MCF 10A (cell line): ENCODE measurements at regions not wholly inside any gene's neighbourhood (a gene's known extent, or its start where the extent isn't known, plus 50 kb on each side); places are given as distances from the start of the nearest gene placed in this dataset.

Experiments used
- BruUV-seq: library from RNA; stranded (reverse); fragments of 400-500 nt; replicated peaks from 2 replicates; lab custom pipeline; 2021; lab: Mats Ljungman, UMichigan
- CTCF ChIA-PET: fragments of 300-600 bp; sonication (Branson Sonifier 250); formaldehyde crosslinking; extraction: SDS; loops from one replicate; lab custom pipeline; 2021; ENCODE audit warnings: antibody characterized with exemption, inconsistent platforms; lab: Yijun Ruan, JAX
- POLR2A ChIA-PET: fragments of 300-600, 350-650 bp; sonication (Branson Sonifier 250); formaldehyde crosslinking; extraction: SDS; loops from one replicate; lab custom pipeline; 2020; ENCODE audit warnings: antibody characterized with exemption, inconsistent platforms; lab: Yijun Ruan, JAX
- DNase-seq: peaks from one replicate; pipeline ENCODE4 v3.0.0-alpha.2; 2018; ENCODE audit not compliant: unreplicated experiment
- H3K27ac Mint-ChIP-seq: one replicate; pipeline ENCODE4 v1.8.0; 2022; ENCODE audit warnings: mild to moderate bottlenecking, low read depth, mixed read lengths; ENCODE audit not compliant: unreplicated experiment
- H3K27me3 Mint-ChIP-seq: one replicate; pipeline ENCODE4 v1.8.0; 2022; ENCODE audit warnings: mixed read lengths; ENCODE audit not compliant: insufficient read depth, unreplicated experiment
- H3K36me3 Mint-ChIP-seq: one replicate; pipeline ENCODE4 v1.8.0; 2022; ENCODE audit warnings: mild to moderate bottlenecking, moderate library complexity, mixed read lengths; ENCODE audit not compliant: insufficient read depth, unreplicated experiment
- H3K4me1 Mint-ChIP-seq: one replicate; pipeline ENCODE4 v1.8.0; 2022; ENCODE audit warnings: mixed read lengths; ENCODE audit not compliant: insufficient read depth, unreplicated experiment
- H3K4me3 Mint-ChIP-seq: one replicate; pipeline ENCODE4 v1.8.0; 2022; ENCODE audit warnings: mild to moderate bottlenecking, moderate library complexity, mixed read lengths; ENCODE audit not compliant: unreplicated experiment
- H3K9me3 Mint-ChIP-seq: one replicate; pipeline ENCODE4 v1.8.0; 2022; ENCODE audit warnings: mixed read lengths; ENCODE audit not compliant: unreplicated experiment
- CTCF ChIP-seq: fragments of 200-600 bp; IDR thresholded peaks from one replicate; pipeline ENCODE4 v1.8.0; 2022; ENCODE audit warnings: antibody characterized with exemption, mild to moderate bottlenecking; ENCODE audit not compliant: unreplicated experiment
- intact Hi-C: fragments of 100-400 bp; cut with micrococcal nuclease; formaldehyde crosslinking; loops from 2 replicates; pipeline ENCODE4 v1.14.1; 2022

GRCh38 chr1:81424816-81425215 lies 375.9 kb upstream of the ADGRL2 start:
- no peak for TF ChIP-seq CTCF
- Mint-ChIP-seq H3K36me3 (no peaks in the 10 kb centered on the region), H3K27ac (no peak overlapping the region), H3K9me3 (no peaks in the 10 kb centered on the region), H3K4me1 (no peaks in the 10 kb centered on the region), H3K4me3 (no peak overlapping the region), H3K27me3 (no peaks in the 10 kb centered on the region)
- POLR2A ChIA-PET = interaction anchor here (1.3 kb wide), 1 partner anchor 22 kb away, joined by 3 read pairs; no protein-coding TSS in a partner anchor
- intact Hi-C loops = no loop called here
- no TSS peak for BruUV-seq
- CTCF ChIA-PET = interaction anchor here (0.6 kb wide), 1 partner anchor 139 kb away, joined by 3 read pairs; no protein-coding TSS in a partner anchor
- no peak for DNase-seq

- CTCF ChIA-PET = interaction anchor here (0.6 kb wide), 1 partner anchor 37 kb away, joined by 3 read pairs; no protein-coding TSS in a partner anchor
- intact Hi-C loops = no loop called here
- no peak for DNase-seq
- H3K9me3 Mint-ChIP-seq = no peaks in the 10 kb centered on the region
- no peak overlapping the region for H3K4me3 Mint-ChIP-seq
- no peak overlapping the region for H3K27ac Mint-ChIP-seq
- POLR2A ChIA-PET = interaction anchor here (1.3 kb wide), 1 partner anchor 21 kb away, joined by 3 read pairs; no protein-coding TSS in a partner anchor
- TF ChIP-seq CTCF = no peak
- no TSS peak for BruUV-seq
- H3K4me1 Mint-ChIP-seq = no peaks in the 10 kb centered on the region
- no peaks in the 10 kb centered on the region for H3K27me3 Mint-ChIP-seq
- no peaks in the 10 kb centered on the region for H3K36me3 Mint-ChIP-seq
Observed at GRCh38 chr1:81424061-81424460, 376.7 kb upstream of the ADGRL2 start.

GRCh38 chr1:81420760-81421159 lies 380.0 kb upstream of the ADGRL2 start:
- Mint-ChIP-seq H3K9me3 (no peaks in the 10 kb centered on the region), H3K4me1 (no peaks in the 10 kb centered on the region), H3K4me3 (no peak overlapping the region), H3K27me3 (no peaks in the 10 kb centered on the region), H3K27ac (no peak overlapping the region), H3K36me3 (no peaks in the 10 kb centered on the region)
- no peak for DNase-seq
- BruUV-seq = no TSS peak
- intact Hi-C loops = no loop called here
- CTCF ChIA-PET = interaction anchor here (0.6 kb wide), 1 partner anchor 29 kb away, joined by 3 read pairs; no protein-coding TSS in a partner anchor
- no peak for TF ChIP-seq CTCF
- POLR2A ChIA-PET = interaction anchor here (1.3 kb wide), 1 partner anchor 9 kb away, joined by 4 read pairs; no protein-coding TSS in a partner anchor

GRCh38 chr1:81414488-81415015 lies 386.2 kb upstream of the ADGRL2 start:
- H3K27ac Mint-ChIP-seq = no peak overlapping the region
- TF ChIP-seq CTCF = peak; percentile 30
- H3K4me3 Mint-ChIP-seq = no peak overlapping the region
- BruUV-seq = no TSS peak
- no peaks in the 10 kb centered on the region for H3K4me1 Mint-ChIP-seq
- H3K27me3 Mint-ChIP-seq = no peaks in the 10 kb centered on the region
- no peaks in the 10 kb centered on the region for H3K9me3 Mint-ChIP-seq
- ChIA-PET POLR2A (no interaction called here), CTCF (no interaction called here)
- intact Hi-C loops = no loop called here
- H3K36me3 Mint-ChIP-seq = no peaks in the 10 kb centered on the region
- DNase-seq = peak; percentile 23
